B cell (primary cell): ENCODE measurements at regions not wholly inside any gene's neighbourhood (a gene's known extent, or its start where the extent isn't known, plus 50 kb on each side); places are given as distances from the start of the nearest gene placed in this dataset.

ENCODE experiments used
- ATAC-seq: fragments of 200-7000 bp; cut with Tn5 transposase; one replicate; pipeline ENCODE4 v1.10.0; 2021; ENCODE audit warnings: low read depth, mild to moderate bottlenecking, moderate number of reproducible peaks, moderate library complexity
- CTCF ChIA-PET: fragments of 350-600 bp; sonication (Branson Sonifier 250); formaldehyde crosslinking; loops from one replicate; lab custom pipeline; 2021; ENCODE audit warnings: antibody characterized with exemption, inconsistent platforms; lab: Charles Lee
- POLR2A ChIA-PET: fragments of 350-600 bp; sonication (Branson Sonifier 250); formaldehyde crosslinking; loops from one replicate; lab custom pipeline; 2021; ENCODE audit warnings: antibody characterized with exemption; lab: Charles Lee
- DNase-seq: peaks from one replicate; pipeline ENCODE4 v3.0.0; 2013
- H2AFZ ChIP-seq: 2 replicates; pipeline ENCODE4 v1.6.1; 2012; ENCODE audit warnings: mild to moderate bottlenecking, low read depth, low read length; ENCODE audit not compliant: insufficient read depth, poor library complexity, severe bottlenecking
- H3K27ac ChIP-seq, 2 donors: 1 replicate in 1 of 2; 2 replicates in 1 of 2; pipeline ENCODE4 v1.5.1; 2012 to 2013; ENCODE audit warnings: low read length in 2 of 2, mild to moderate bottlenecking in 2 of 2, moderate library complexity in 1 of 2
- H3K27me3 ChIP-seq, 4 experiments: fragments of 200-600 bp in 1 of 4; sonication (generic) in 1 of 4; replicated peaks in 1 of 4; 1 replicate in 2 of 4; 2 replicates in 2 of 4; pipeline versions ENCODE4 v1.6.1 to v1.7.0; 2013 to 2016; ENCODE audit warnings: low read length in 3 of 4, mild to moderate bottlenecking in 2 of 4, mixed read lengths in 1 of 4, moderate library complexity in 1 of 4; ENCODE audit not compliant: insufficient read depth in 4 of 4, control insufficient read depth in 3 of 4; ENCODE audit errors: control extremely low read depth in 1 of 4
- H3K36me3 ChIP-seq, 2 experiments: replicated peaks in 1 of 2; 1 replicate in 1 of 2; 2 replicates in 1 of 2; pipeline versions ENCODE4 v1.6.1 to v1.7.1; 2013; ENCODE audit warnings: low read length in 1 of 2; ENCODE audit not compliant: insufficient read depth in 2 of 2, control insufficient read depth in 1 of 2; ENCODE audit errors: control extremely low read depth in 1 of 2, extremely low read depth in 1 of 2
- H3K4me1 ChIP-seq, 2 donors: fragments of 200-600 bp in 1 of 2; sonication (generic) in 1 of 2; 1 replicate in 1 of 2; 2 replicates in 1 of 2; pipeline versions ENCODE4 v1.5.1 to v1.6.1; 2013 to 2017; ENCODE audit warnings: low read length in 2 of 2; ENCODE audit not compliant: control insufficient read depth in 2 of 2, insufficient read depth in 2 of 2
- H3K4me2 ChIP-seq: replicated peaks from 2 replicates; pipeline ENCODE3; 2012; ENCODE audit warnings: mild to moderate bottlenecking, low read depth, low read length; ENCODE audit not compliant: poor library complexity, severe bottlenecking
- H3K4me3 ChIP-seq, 5 experiments: fragments of 200-600 bp in 1 of 5; sonication (generic) in 1 of 5; 1 replicate in 3 of 5; 2 replicates in 2 of 5; pipeline versions ENCODE4 v1.5.1 to v1.7.0; 2011 to 2016; ENCODE audit warnings: low read length in 4 of 5, mild to moderate bottlenecking in 4 of 5, low read depth in 2 of 5, control low read depth in 1 of 5, moderate library complexity in 1 of 5; ENCODE audit not compliant: insufficient read depth in 1 of 5; ENCODE audit errors: control extremely low read depth in 1 of 5, extremely low read depth in 1 of 5
- H3K79me2 ChIP-seq: fragments of 200-600 bp; sonication (generic); one replicate; pipeline ENCODE4 v1.6.0; 2016; ENCODE audit warnings: low read length; ENCODE audit not compliant: control insufficient read depth, insufficient read depth
- H3K9ac ChIP-seq: fragments of 200-600 bp; sonication (generic); 2 replicates; pipeline ENCODE4 v1.6.1; 2017; ENCODE audit warnings: mild to moderate bottlenecking, low read length, moderate library complexity
- H3K9me3 ChIP-seq, 3 donors: one replicate each; pipeline versions ENCODE4 v1.6.1 to v1.7.1; 2013; ENCODE audit warnings: low read length in 2 of 3; ENCODE audit not compliant: control insufficient read depth in 2 of 3, insufficient read depth in 1 of 3; ENCODE audit errors: control extremely low read depth in 1 of 3
- H4K20me1 ChIP-seq: 2 replicates; pipeline ENCODE4 v1.6.0; 2012; ENCODE audit warnings: mild to moderate bottlenecking, low read length; ENCODE audit not compliant: insufficient read depth, control insufficient read depth, poor library complexity, severe bottlenecking
- H3K27ac Mint-ChIP-seq: one replicate; pipeline ENCODE4 v1.8.0; 2021; ENCODE audit warnings: mixed read lengths
- H3K27me3 Mint-ChIP-seq: one replicate; pipeline ENCODE4 v1.8.0; 2021; ENCODE audit warnings: mixed read lengths
- H3K4me1 Mint-ChIP-seq: one replicate; pipeline ENCODE4 v1.8.0; 2021; ENCODE audit warnings: mixed read lengths
- H3K4me3 Mint-ChIP-seq: one replicate; pipeline ENCODE4 v1.8.0; 2021; ENCODE audit warnings: mixed read lengths
- H3K9me3 Mint-ChIP-seq: one replicate; pipeline ENCODE4 v1.8.0; 2022; ENCODE audit warnings: mixed read lengths; ENCODE audit not compliant: insufficient read depth
- CTCF ChIP-seq: fragments of 200-600 bp; IDR thresholded peaks from one replicate; pipeline ENCODE4 v1.8.0; 2022; ENCODE audit warnings: antibody characterized with exemption, mild to moderate bottlenecking
- EZH2 ChIP-seq: IDR thresholded peaks from 2 replicates; pipeline ENCODE4 v1.6.1; 2012; ENCODE audit warnings: borderline replicate concordance, low read depth, mild to moderate bottlenecking, moderate library complexity, low read length; ENCODE audit not compliant: insufficient read depth, poor library complexity, severe bottlenecking
- WGBS: methylation state at CpG from one replicate; pipeline ENCODE4 v1.1.5; 2013; ENCODE audit warnings: missing lambda C conversion rate; ENCODE audit not compliant: insufficient coverage; 5-methylcytosine and 5-hydroxymethylcytosine counted together
- intact Hi-C: fragments of 100-400 bp; cut with micrococcal nuclease; formaldehyde crosslinking; loops from one replicate; pipeline ENCODE4 v1.10.0; 2022

DNA sequence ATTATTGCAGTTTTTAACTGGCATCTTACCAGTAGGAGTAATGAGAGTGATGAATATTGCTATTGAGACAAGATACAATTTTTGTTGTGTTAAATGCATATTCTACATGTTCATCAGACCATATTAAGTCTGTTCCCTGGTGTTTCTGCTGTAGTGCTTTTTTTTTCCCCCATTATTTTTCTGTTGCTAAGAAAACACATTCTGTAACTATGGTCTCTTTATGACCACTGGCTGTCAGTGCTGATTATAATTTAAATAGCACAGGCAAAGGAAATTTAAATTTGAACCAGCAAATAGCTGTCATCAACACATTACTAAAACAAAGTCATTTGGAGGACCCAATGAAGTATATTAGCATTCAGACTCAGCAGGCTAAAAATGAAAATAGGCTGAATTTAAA lies 98.3 kb upstream of the ANKRD50 start:
- H3K4me1 Mint-ChIP-seq, result no peaks in the 10 kb centered on the region
- DNase-seq (no peak), ATAC-seq (no peak)
- H3K27me3 Mint-ChIP-seq, result no peaks in the 10 kb centered on the region
- H3K27ac Mint-ChIP-seq, result no peak overlapping the region
- no peaks in the 10 kb centered on the region for H3K27me3 ChIP-seq
- ChIA-PET CTCF (no interaction called here), POLR2A (no interaction called here)
- H3K79me2 ChIP-seq, result no peaks in the 10 kb centered on the region
- no peak overlapping the region for H3K4me3 Mint-ChIP-seq
- no peak overlapping the region for H3K27ac ChIP-seq
- H3K9ac ChIP-seq, result no peak overlapping the region
- no peak overlapping the region for H2AFZ ChIP-seq
- peaks cover 0 to 1% (median 0%) of the 10 kb centered on the region in 3 donors for H3K9me3 ChIP-seq
- H3K4me2 ChIP-seq, result no peak overlapping the region
- no peaks in the 10 kb centered on the region for H3K36me3 ChIP-seq
- no peaks in the 10 kb centered on the region for H3K4me1 ChIP-seq
- intact Hi-C loops, result no loop called here
- TF ChIP-seq EZH2 (no peak), CTCF (no peak)
- H3K9me3 Mint-ChIP-seq, result peaks cover 7% of the 10 kb centered on the region
- H3K4me3 ChIP-seq, result no peak overlapping the region
- no peaks in the 10 kb centered on the region for H4K20me1 ChIP-seq

DNA sequence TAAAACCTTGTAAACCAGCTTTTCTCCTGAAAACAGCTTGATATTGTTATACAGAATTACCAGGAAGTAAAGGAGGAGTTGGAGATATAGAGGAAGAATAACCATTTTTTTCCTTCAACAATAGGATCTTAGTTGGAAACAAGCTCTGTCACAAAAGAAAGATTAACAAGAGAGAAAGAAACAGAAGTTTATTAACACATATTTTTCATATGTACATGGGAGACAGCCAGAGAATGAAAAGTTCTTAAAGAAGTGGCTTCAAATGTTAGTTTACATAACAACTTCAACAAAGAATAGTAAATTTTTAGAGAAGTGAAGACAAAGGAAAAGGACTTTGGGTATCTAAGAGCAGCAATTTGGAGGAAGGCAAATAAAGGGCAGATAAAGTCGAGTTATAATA lies 94.9 kb upstream of the ANKRD50 start:
- H3K4me2 ChIP-seq, result no peak overlapping the region
- no peak overlapping the region for H3K4me3 ChIP-seq
- no peak overlapping the region for H3K9ac ChIP-seq
- ChIA-PET POLR2A (no interaction called here), CTCF (no interaction called here)
- H3K79me2 ChIP-seq, result no peaks in the 10 kb centered on the region
- H3K27me3 Mint-ChIP-seq, result no peaks in the 10 kb centered on the region
- no peak overlapping the region for H3K4me3 Mint-ChIP-seq
- no peak overlapping the region for H2AFZ ChIP-seq
- H3K27ac Mint-ChIP-seq, result no peak overlapping the region
- H3K9me3 ChIP-seq, result peaks cover 0 to 1% (median 0%) of the 10 kb centered on the region in 3 donors
- no peak overlapping the region for H3K27ac ChIP-seq
- WGBS, result no CpG with 5 or more reads among the region's 1 CpG
- no peaks in the 10 kb centered on the region for H3K36me3 ChIP-seq
- ATAC-seq, result no peak
- no peaks in the 10 kb centered on the region for H4K20me1 ChIP-seq
- H3K4me1 Mint-ChIP-seq, result no peaks in the 10 kb centered on the region
- intact Hi-C loops, result no loop called here
- TF ChIP-seq EZH2 (no peak), CTCF (no peak)
- peaks cover 6% of the 10 kb centered on the region for H3K9me3 Mint-ChIP-seq
- DNase-seq, result no peak
- no peaks in the 10 kb centered on the region for H3K27me3 ChIP-seq
- no peaks in the 10 kb centered on the region for H3K4me1 ChIP-seq
